ENCODE measurements at regions not wholly inside any gene's neighbourhood (a gene's known extent, or its start where the extent isn't known, plus 50 kb on each side); places are given as distances from the start of the nearest gene placed in this dataset.

- TF ChIP-seq CTCF (IDR thresholded peaks at IDR 0.05; ENCODE audit: low read depth, low read length, missing control alignments), result no peak
- Histone ChIP-seq H3K27ac (no peak overlapping the region), H3K36me3 (replicated peaks) (no peaks in the 10 kb centered on the region), H3K4me3 (ENCODE audit: low read depth, low read length) (no peak overlapping the region), H3K27me3 (replicated peaks) (no peaks in the 10 kb centered on the region)
- no peak for DNase-seq
- in situ Hi-C loops (cut with HindIII; ENCODE audit: low pct_ligation_motif_present, low sequenced_read_pairs), result loop anchor here (25.0 kb wide), 1 partner anchor 257 kb away; no protein-coding TSS in a partner anchor
Measured at GRCh38 chrX:110419512-110419911, 60.9 kb downstream of the RTL9 start.

- no peak overlapping the region for H3K4me3 ChIP-seq (ENCODE audit: low read depth, low read length)
- in situ Hi-C loops (cut with HindIII; ENCODE audit: low pct_ligation_motif_present, low sequenced_read_pairs), result loop anchor here (25.0 kb wide), 1 partner anchor 259 kb away; no protein-coding TSS in a partner anchor
- no peak overlapping the region for H3K27ac ChIP-seq
- H3K27me3 ChIP-seq (replicated peaks), result no peaks in the 10 kb centered on the region
- peak; percentile 59 for TF ChIP-seq CTCF (IDR thresholded peaks at IDR 0.05; ENCODE audit: low read depth, low read length, missing control alignments)
- no peaks in the 10 kb centered on the region for H3K36me3 ChIP-seq (replicated peaks)
- no peak for DNase-seq
Measured at GRCh38 chrX:110420771-110421499, 62.3 kb downstream of the RTL9 start.

DNA sequence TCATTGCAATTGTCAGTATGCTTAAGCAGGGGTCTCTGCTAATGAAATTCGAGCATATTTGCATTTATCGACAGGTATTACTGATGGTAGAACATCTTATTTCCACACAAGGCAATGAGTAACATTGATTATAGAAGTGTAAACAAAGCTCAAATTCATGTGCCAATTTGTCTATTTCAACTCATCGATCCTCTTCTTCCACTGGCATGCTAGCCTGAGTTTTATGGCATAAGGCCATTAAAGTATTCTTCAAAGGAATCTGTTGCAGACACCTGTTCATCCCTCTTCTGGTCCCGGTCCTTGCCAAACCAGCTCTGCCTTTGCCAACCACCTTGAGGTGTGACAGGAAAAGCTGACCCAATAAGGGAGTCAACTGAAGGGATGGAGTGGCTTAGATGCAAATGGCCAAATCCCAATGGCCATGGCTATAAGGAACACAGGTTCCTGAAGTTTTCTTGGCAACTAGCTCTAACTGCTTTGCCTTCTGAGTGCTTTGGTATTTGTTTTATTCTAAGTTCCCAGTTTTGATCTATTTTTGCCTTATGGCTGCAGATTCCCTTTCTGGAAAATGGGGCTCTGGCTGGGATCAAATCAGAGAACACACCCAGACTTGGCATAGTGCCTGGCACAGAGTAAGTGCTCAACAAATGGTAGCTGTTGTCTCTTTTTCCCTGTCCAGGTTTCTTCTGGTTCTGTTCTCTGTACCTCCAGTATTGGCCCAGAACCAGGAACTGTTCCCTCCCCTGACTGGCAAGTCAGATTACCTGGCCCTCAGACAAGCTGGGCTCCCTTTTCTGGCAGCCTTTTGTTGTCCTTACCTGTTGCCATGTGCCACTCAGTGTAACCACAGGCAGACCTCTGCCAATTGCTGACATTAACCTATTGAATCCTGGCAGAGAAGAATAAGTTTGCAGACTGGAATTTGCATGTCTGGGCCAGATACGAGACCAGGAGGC lies 63.1 kb downstream of the RTL9 start:
- no peaks in the 10 kb centered on the region for H3K36me3 ChIP-seq (replicated peaks)
- H3K4me3 ChIP-seq (ENCODE audit: low read depth, low read length), result no peak overlapping the region
- no peak overlapping the region for H3K27ac ChIP-seq
- in situ Hi-C loops (cut with HindIII; ENCODE audit: low pct_ligation_motif_present, low sequenced_read_pairs), result loop anchor here (25.0 kb wide), 1 partner anchor 259 kb away; no protein-coding TSS in a partner anchor
- no peak for DNase-seq
- H3K27me3 ChIP-seq (replicated peaks), result no peaks in the 10 kb centered on the region
- TF ChIP-seq CTCF (IDR thresholded peaks at IDR 0.05; ENCODE audit: low read depth, low read length, missing control alignments), result no peak

DNA sequence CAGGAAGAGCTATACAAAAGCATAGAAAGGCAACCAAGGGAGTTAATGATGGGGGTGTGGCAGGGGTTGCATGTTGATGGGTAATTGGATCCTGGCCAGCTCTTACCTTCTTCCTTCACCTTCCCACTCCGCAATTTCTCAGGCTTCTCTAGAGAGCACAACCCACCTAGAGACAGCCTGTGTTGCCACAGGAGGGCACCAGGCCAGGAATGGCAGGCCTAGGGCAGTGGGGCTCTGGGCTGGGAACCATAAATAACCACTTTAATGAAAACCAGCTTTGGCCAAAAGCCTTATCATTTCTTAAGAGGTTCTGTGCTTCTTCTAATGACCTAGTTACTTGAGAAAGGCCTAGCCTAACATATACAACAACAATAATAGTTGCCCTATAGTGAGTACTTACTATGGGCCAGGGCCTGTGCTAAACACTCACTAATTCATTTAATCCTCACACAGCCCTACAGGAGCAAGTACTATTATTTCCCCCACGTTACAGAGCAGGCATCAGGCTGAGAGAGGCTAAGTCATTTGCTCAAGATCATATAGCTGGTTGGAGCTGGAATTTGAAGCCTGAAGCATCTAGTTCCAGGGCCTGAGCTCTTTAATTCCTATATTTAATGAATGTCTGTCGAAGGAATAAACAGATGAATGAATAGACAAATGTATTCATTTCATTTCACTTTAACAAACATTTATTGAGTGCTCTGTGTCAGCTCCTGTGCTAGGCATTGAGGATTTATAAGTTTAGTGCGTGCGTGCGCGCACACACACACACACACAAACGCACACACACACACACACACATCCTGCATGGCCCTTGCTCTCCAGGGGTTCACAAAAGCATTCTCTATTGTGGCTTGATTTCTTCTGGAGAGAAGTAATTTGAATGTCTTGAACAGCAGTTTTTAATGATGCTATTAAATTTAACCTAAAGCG lies 66.8 kb downstream of the RTL9 start:
- Histone ChIP-seq H3K27me3 (replicated peaks) (no peaks in the 10 kb centered on the region), H3K4me3 (ENCODE audit: low read depth, low read length) (no peak overlapping the region), H3K27ac (no peak overlapping the region), H3K36me3 (replicated peaks) (no peaks in the 10 kb centered on the region)
- in situ Hi-C loops (cut with HindIII; ENCODE audit: low pct_ligation_motif_present, low sequenced_read_pairs), result no loop called here
- DNase-seq, result no peak
- no peak for TF ChIP-seq CTCF (IDR thresholded peaks at IDR 0.05; ENCODE audit: low read depth, low read length, missing control alignments)

- no peak for DNase-seq
- H3K4me3 ChIP-seq (ENCODE audit: low read depth, low read length), result no peak overlapping the region
Measured at GRCh38 chrX:110426155-110426504, 67.5 kb downstream of the RTL9 start.

More at GRCh38 chrX:110426155-110426504, 67.5 kb downstream of the RTL9 start:
- Histone ChIP-seq H3K36me3 (replicated peaks) (no peaks in the 10 kb centered on the region), H3K27me3 (replicated peaks) (no peaks in the 10 kb centered on the region), H3K27ac (no peak overlapping the region)
- no peak for TF ChIP-seq CTCF (IDR thresholded peaks at IDR 0.05; ENCODE audit: low read depth, low read length, missing control alignments)
- in situ Hi-C loops (cut with HindIII; ENCODE audit: low pct_ligation_motif_present, low sequenced_read_pairs), result no loop called here

All from brain microvascular endothelial cell (primary cell).